Activated CD8-positive, alpha-beta memory T cell treated with anti-CD3 and anti-CD28 coated beads, Interleukin-2, amount 50 U/mL, for 48 hours (primary cell): ENCODE measurements at regions not wholly inside any gene's neighbourhood (a gene's known extent, or its start where the extent isn't known, plus 50 kb on each side); places are given as distances from the start of the nearest gene placed in this dataset.

Experiments used
- DNase-seq: peaks from one replicate; pipeline ENCODE4 v3.0.0-alpha.2; 2020

GRCh38 chr2:41431756-41432155, 616.1 kb upstream of the PKDCC start:
- no peak for DNase-seq

- DNase-seq = no peak
Measured at GRCh38 chr2:41432459-41432858, 615.4 kb upstream of the PKDCC start.

DNA sequence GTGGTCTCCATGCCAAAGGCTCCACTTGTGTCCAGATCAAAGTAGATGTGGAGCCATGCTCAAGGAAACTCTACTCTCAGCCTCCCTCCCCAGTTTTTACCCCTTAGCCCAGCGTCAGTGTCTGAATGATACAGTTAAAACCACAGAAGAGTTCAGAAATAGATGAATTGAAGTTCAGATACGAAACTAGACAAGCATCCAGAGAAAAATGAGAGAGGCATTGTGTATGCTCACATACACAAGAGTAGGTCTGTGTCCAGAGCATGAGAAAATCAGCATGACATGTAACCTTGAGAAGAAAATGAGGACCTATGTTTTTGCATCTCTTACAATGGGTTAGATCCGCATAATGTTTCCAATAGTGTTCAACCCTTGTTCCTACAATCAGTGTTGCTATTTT, 612.8 kb upstream of the PKDCC start:
- DNase-seq = no peak

DNA sequence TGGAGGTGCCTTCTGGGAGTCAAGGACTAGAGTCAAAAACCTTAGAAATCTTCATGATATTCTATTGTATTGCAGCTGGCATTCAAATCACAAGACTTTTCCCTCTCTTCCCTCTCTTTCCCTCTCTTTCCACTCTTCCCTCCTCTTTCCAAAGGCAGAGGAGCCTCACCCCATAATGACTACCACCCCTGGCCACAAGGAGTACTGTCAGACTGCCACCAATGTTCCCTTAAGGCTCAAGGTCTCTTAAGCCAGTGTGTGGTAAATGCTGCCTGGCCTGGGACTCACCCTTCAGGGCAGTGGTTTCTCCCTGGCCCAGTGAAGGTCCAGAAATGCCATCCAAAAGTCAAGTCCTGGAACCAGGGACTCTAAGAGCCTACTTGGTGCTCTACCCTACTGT, 605.9 kb upstream of the PKDCC start:
- DNase-seq = no peak

DNA sequence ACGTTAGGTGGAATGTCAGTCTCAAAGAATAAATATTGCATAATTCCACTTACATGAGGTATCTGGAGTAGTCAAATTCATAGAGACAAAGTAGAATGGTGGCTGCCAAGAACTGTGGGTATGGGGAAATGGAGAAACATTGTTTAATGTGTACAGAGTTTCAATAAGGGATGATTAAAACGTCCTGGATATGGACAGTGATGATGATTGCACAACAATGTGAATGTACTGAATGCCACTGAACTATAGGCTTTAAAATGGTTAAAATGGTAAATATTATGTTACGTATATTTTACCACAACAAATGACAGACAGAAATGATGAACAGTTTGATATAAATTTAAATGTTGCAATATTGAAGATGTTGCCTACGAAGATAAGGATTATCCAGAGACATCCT, 602.0 kb upstream of the PKDCC start:
- no peak for DNase-seq

DNA sequence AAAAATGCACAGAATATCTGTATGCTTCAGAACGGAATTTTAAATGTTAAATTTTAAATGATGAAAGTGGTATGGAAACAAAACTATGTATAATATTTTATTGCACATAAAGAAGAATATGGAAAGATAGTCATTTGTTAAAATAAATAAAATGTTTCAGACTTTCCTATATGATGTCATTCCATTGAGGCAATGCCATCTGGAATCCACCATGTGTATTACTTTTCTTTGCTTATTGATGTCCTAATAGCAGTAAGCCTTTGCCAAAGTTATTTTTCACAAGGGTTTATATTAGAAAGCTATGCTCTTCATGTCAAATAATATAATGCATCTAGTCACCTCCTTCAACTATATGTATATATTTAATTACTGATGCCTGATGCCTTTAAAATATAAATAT, 601.6 kb upstream of the PKDCC start:
- no peak for DNase-seq

DNA sequence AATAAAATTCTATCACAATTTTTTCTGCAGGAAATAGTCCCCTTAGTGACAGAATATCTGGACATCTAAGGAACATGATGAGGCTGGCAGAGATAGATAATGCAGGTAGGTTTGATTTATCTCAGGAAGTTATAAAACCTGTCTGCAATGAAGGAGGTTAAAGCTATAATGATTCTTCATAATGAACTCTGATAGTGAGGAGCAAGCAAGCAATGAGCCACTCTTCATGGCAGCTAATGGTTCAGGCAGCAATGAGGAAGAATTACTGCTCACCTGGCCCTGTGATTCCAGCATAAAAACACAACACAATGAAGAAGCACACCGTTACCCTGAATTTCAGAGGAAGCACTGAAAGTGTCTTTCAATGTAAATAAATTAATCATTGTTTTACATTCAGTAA, 599.6 kb upstream of the PKDCC start:
- no peak for DNase-seq

DNA sequence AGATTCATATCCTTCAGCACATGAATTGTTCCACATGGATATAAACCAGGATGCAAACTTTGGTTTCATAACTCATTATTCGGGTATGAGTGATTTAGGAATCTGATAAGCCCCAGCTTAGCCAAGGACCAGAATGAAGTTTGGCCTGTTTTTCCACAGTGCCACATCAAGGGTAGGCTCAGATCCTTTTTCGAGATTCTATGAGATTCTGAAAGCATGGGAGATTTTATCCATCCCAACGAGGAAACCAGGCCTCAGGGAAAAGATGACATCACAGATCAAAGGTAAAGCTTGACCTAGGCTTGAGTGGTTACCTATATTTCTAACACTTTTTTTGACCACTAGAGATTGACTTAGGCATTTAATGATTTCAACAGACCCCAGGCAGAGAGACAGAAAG, 590.8 kb upstream of the PKDCC start:
- no peak for DNase-seq

DNA sequence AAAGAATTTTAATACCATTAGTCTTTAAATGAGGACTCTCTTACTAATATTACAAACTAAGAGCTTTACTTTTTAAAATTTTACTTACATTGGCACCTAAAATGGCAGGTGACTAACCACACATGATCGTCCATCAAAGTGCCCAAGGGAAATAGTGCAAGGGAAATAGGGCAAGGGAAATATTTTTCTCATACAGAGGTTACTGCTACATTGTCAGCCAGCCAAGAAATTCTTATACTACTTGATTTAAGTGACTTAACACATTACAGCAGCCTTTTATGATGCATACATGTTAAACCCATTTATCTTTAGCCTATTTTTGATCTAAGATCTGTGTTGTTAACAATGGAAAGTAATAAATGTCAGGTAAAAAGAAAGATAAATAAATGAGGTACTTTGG, 587.2 kb upstream of the PKDCC start:
- DNase-seq = no peak

- no peak for DNase-seq
Measured at GRCh38 chr2:41464395-41464794, 583.4 kb upstream of the PKDCC start.

GRCh38 chr2:41475959-41476358, 571.9 kb upstream of the PKDCC start:
- no peak for DNase-seq

GRCh38 chr2:41482659-41483058, 565.2 kb upstream of the PKDCC start:
- no peak for DNase-seq

DNA sequence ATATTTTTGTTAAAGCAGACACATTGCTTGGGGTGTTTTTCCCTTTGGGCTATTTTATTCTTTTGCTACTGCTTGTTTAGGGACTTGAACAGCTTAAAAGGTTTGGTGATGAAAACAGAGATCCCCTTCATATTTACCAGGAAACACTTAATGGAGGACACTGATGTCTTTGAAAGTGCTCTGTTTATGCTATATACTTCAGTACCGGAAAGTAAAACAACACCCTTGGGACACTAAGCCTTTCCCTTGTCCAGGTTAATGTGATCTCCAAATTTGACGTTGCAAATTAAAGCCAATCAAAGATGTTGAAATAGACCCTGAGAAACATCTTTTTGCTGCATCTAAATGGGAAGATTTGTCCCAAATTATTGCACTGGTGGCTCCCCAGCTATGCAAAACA, 564.6 kb upstream of the PKDCC start:
- no peak for DNase-seq

DNA sequence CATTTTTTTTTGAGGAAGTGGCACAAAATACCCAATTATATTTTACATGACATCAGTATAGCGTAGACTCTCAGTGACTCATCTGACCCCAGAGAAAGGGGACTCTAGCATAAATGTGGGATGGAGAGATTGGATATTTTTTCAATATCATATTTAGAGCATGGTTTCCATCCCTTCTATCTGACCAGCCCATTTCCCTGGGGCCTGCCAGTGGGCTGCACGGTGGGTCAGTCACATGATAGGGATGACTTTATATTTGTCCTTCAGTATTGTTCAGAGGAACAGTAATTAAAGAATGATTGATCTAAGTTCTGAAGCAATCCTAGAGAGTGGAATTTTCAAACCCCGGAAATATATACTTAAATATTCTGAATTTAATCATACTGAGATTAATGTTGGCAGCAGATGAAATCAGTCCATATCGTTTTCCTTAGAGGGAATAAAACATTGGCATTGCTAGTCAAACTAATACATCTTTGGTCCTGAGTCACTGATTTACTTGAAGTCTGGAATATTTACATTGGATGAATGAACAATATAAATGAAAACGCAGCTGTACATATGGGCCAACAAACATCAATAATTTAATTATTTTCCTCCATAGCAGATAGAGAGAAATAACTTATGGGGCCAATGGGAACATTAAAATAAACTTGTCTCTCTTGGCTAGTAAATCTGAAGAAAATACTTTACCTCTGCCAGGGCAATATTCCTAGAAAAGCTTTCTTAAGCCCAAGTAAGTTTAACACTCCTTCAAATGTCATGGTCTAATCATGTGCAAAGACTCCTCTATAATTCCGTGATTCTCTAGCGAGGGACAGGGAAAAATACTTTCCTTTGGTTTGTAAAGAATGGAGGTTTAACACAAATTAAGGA, 563.6 kb upstream of the PKDCC start:
- DNase-seq = no peak

DNA sequence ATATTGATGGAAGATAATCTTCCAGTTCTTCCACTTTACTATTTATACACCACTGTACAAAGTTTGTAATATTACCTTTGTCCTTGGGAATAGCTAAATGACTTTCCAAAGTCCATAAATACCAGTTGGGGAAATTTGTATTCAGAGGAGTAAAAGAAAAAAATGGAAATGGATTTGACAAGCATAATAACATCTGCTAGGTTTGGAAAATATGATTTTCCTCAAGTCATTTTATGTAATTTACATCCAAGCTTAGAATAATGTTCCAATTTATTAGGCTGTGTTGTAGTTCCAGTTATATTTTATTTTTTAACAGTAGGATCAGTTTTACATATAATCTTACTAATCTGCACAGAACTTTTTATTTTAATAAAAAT, 563.0 kb upstream of the PKDCC start:
- DNase-seq = no peak

- no peak for DNase-seq
Measured at GRCh38 chr2:41486948-41487347, 560.9 kb upstream of the PKDCC start.

DNA sequence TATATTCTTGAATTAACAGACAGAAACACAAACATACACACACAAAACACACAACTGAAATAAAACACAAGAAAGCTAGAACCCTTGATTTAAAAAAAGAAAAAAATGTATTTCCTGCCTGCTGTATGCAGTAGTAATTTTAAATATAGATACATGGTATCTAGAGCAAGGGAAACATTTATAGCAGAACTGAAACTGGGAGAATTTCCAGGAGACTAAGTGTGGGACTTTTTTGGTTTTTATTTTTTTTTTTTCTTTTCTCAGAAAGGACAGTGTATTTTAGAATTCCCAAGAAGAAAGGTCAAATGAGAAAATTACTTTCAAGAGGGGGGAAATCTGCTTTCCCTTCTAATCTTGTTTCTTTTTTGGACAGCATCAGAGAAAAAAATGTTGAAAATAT, 558.9 kb upstream of the PKDCC start:
- no peak for DNase-seq

DNA sequence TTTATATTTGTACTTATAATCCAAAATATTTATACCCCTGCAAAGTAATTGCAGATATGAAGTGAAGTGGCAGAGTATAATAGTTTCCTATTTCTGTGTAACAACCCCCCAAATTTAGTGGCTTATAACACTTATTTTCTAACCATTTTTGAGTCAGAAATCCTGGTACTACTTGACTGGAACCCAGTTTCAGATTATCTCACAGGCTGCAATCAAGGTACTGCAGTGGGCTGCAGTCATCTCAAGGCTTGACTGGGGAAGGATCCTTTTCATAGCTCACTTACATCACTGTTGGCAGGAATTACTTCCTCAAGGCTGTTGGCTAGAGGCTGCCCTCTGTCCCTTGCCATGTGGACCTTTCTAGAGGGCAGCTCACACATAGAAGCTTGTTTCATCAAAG, 558.2 kb upstream of the PKDCC start:
- no peak for DNase-seq

GRCh38 chr2:41495050-41495449, 552.8 kb upstream of the PKDCC start:
- no peak for DNase-seq

- no peak for DNase-seq
Measured at GRCh38 chr2:41496908-41497307, 550.9 kb upstream of the PKDCC start.

GRCh38 chr2:41498781-41499180, 549.0 kb upstream of the PKDCC start:
- DNase-seq = no peak

- no peak for DNase-seq
Measured at GRCh38 chr2:41500895-41501294, 546.9 kb upstream of the PKDCC start.

GRCh38 chr2:41502752-41503151, 545.1 kb upstream of the PKDCC start:
- no peak for DNase-seq

DNA sequence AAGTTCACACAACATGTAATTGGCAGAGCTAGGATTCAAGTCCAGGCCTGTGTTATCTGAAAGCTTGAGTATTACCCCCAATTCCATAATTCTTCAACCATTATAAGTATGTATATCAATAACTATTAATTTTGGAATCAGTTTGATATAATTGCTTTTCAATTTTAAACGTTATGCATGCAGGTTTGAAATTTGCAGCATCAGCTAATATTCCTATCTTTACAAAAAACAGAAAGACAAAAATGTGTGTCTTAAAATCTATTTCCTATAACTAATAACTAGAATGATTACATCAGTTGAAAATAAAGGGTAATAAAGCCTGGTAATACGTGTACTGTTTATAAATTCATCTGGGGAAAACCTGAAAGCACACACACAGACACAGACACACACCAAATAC, 543.3 kb upstream of the PKDCC start:
- DNase-seq = no peak

- no peak for DNase-seq
Measured at GRCh38 chr2:41510108-41510507, 537.7 kb upstream of the PKDCC start.
